ENCODE measurements at regions not wholly inside any gene's neighbourhood (a gene's known extent, or its start where the extent isn't known, plus 50 kb on each side); places are given as distances from the start of the nearest gene placed in this dataset.
A peak's percentile ranks its signal among the peaks of the same experiment; 100 is the strongest.

DNA sequence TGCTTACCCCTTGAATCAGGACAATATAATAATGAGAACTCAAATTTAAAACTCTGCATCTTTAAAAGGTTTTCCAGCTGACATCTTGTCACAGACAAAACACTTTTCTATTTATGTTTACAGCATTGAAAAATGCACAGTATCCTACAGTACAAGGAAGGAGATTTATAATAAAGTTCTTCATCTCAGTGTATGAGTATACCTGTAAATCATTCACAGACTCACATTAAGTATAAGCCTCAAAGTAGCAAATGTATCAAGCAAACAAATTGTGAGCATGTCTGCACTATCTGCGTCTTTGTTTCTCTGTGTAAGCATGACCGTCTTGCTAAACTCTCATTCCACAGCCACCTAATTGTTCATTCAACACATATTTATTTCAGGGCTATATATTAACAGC, 52.8 kb downstream of the PPP1R2C start:
- no peak for DNase-seq

- DNase-seq, result no peak
These were observed 57.8 kb downstream of the PPP1R2C start for GRCh38 chrX:42720209-42720608.

DNA sequence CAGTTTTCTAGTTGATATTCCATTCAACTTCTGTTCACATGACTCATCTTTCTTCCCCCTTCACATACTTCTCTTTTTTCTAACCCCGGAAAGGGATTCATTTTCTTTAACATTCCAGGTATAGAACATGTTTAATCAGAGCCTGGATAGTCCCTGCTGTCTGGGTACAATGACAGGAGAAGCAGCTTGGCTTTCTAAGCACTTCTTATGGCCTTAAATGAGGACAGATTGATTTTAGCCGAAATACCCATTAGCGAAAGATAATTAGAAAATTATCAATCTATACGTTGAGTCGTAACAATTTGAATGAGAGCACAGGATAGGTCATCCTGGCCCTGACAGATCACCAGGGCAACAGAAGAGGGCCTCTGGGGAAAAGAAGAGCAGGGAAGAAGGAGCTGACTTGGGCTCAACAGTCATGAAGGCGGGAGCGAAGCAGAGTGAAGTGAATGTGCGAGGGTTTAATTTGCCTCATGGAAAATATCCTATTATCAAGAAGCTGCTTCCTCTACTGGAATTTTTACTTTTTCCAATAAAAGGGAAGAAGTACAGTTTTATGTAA, 62.2 kb downstream of the PPP1R2C start:
- no peak for DNase-seq

GRCh38 chrX:42714981-42715700, 62.8 kb downstream of the PPP1R2C start:
- peak in 3 of 4 experiments; percentile 1 to 12 (median 9) for DNase-seq

DNA sequence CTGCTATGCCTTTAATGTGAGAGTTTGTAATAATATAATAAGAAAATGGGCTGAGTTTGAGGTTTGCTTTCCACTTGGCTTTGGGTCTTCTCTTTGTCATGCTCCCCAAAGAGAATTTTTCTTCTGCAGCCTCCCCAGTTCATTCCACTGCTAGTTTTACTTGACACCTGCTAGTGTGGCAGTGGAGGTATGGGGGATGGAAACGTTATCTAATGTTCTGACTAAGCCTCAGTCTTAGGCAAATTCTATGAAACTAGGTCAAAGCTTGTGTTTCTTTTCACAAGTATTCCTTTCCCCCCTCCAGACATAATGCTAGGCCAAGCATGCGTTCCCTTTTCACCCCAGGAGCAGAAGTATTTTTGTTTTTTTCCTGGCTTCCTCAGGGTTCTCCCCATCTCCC, 67.5 kb downstream of the PPP1R2C start:
- no peak for DNase-seq

- no peak for DNase-seq
These were observed 69.7 kb downstream of the PPP1R2C start for GRCh38 chrX:42708222-42708621.

DNA sequence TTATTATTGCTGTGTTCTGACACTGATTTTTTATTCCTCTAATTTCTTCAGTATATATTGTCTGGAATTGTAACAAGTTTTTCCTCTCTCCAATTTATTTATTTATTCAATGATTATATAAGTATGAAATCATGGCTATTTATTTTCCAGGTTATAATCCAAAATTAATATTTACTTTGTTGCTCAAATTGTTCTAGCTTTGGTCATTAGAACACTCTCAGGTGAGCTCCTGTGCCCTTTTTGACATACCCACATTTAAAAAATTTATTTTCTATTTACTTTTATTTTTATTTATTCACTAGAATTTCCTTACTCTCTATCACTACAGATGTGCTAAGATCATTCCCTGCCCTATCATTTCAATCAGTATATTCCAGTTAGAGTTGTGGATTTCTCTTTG, 70.2 kb downstream of the PPP1R2C start:
- DNase-seq, result no peak

DNA sequence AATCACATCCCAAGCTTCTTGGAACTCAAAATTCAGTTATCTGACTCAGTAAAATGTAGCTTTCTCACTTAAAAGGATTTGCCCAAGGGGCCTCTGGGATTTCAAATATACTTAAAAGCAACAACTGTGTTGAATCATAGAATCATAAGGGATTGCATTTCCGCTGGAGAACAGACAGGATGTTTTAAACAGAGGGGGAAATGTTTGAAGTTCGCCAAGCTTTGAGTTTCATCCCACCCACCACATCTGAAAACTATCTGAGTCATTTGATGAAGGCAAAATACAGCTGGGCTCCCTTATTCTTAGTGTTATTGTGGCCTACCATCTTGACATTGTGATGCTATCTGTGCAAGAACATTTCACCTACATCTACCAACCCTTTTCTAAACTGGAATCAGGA, 73.5 kb downstream of the PPP1R2C start:
- DNase-seq, result no peak

DNA sequence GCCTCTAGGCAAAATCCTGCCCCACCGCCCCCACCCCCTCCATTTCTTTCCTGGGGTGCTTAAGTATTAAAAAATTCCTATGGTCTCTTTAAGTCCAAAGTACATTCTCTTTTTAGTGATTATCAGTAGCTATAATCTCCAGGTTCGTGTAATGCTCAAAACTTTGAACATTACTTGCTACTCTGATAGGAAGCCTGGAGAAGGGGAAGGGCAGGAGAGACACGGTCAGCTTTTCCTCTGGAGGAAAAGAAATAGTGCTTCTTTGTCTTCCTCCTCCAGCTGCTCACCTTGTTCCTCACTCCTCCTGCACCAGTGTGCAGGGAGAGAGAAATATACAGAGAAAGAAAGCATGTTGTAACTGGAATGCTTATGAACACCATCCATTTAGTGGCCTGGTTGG, 80.4 kb downstream of the PPP1R2C start:
- no peak for DNase-seq

DNA sequence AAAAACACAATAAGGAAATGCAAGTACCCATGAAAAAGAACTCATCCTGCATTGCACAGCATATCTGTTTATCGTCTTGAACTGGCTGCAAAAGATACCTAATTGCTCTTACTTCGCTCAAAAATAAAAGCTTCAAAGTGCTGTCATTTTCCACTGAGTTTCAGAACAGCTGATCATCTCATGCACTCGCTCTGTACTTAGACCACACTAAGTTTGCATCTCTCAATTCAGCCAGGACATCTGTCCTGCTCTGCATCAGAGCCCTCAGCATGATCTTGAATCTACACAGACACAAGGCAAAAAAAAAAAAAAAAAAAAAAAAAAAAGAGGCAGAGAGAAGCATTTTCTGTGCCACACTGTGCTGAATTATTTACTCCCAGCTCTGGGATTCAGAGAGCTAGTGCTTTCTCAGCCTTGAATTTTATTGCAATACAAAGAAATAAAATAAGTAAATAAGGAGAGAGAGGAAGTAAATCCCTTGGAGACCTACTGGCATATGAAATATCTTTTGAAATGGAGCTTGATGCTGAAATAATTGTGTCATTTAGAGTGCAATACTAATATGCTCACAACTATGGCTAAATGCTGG, 81.3 kb downstream of the PPP1R2C start:
- no peak for DNase-seq

DNA sequence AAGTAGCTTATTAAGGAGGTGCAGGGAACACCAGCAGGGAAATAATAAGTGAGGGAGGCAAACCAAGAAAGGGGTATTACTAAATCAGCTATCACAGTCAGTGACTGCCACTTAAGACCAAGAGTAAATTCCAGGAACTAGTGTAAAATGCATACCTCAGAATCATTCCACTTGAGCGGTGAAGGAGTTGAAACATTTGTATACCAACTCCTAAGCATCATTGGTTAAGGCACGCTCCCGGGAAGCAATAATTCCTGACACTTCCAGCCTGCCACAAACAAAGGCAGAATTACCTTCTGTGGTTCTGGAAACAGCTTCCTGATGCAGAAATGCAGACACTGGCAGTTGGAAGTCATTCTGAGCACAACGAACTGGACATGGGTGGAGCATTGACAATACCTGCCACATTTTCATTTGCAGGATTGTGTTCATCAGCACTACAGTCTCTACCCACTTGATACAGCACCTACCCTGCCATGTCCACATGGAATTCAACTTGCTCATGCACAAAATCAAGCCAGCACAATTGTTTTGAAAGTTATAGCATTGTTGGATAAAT, 82.1 kb downstream of the PPP1R2C start:
- DNase-seq, result no peak

- DNase-seq, result no peak
These were observed 83.6 kb downstream of the PPP1R2C start for GRCh38 chrX:42694260-42694815.

DNA sequence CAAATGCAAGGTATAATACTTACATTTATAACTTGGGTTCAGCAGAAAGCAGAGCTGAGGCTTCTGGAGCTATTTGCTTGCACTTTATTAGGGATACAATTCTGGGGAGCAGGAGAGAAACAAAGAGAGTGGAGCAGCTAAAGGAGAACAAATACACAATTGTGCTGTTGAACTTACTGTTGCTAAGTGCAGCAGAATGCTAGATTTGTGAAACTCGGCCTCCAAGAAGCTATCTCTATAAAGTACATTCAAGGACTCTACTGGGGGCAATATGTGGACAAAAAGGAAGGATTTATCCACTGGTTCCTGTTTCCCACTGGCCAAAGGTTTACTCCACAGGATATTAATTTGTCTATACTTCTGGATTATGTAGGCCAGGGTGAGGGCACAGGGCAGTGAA, 86.8 kb downstream of the PPP1R2C start:
- no peak for DNase-seq

GRCh38 chrX:42686706-42687105, 91.3 kb downstream of the PPP1R2C start:
- no peak for DNase-seq

GRCh38 chrX:42686296-42686695, 91.7 kb downstream of the PPP1R2C start:
- no peak for DNase-seq

GRCh38 chrX:42684065-42684464, 93.9 kb downstream of the PPP1R2C start:
- no peak for DNase-seq

- DNase-seq, result no peak
These were observed 97.3 kb downstream of the PPP1R2C start for GRCh38 chrX:42680666-42681065.

DNA sequence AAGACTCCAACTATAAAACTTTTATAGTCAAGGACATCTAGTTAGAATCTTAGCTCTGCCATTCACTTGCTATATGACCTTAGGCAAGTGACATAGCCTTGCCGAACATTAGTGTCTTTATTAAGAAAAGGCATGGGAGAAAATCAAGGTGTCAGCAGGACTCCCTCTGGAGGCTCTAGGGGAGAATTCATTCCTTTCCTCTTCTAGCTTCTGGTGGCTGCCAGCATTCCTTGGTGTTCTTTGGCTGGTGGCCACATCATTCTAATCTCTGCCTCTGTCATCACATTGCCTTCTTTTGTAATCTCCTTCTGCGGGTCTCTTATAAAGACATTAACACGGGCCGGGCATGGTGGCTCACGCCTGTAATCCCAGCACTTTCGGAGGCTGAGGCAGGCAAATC, 99.8 kb downstream of the PPP1R2C start:
- DNase-seq, result no peak

DNA sequence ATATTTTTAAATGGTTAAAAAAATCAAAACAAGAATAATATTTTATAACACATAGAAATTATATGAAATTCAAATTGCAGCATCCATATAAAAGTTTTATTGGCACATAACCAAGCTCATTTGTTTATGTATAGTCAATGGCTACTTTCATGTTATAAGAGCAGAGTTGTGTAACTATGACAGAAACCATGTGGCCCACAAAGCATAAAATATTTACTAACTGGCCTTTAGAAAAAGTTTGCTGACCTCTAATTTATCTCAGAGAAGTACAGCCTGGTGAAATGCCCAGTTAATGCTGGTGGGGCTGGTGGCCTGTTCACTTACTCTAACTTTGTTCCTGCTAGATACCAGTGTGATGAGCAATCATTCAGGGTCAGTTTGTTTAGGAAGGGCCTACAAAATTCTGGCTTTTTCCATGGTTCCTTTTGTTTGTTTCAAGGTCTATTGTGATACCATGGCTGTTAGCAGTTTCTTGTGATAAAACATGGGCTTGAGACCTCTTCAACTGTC, 104.6 kb downstream of the PPP1R2C start:
- no peak for DNase-seq

- no peak for DNase-seq
These were observed 113.3 kb downstream of the PPP1R2C start for GRCh38 chrX:42664680-42665079.

DNA sequence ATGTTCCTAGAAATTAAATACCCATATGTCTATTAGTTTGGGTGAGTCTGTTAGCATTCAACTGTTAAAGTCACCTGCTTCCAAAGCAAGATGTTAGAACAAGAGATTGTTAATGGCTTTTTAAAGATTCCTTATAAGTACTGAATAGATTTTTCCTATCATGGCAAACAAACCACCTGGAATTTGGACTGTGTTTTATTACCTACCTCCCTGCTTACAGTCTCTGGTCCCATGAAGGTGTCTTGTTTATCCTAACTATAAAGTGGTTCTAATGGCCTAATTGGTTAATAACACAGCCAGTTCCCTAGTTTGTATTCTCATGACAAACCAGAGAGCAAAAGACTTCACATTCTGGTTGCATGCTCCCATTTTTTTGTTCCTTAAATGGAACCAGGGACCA, 149.5 kb downstream of the PPP1R2C start:
- DNase-seq, result no peak

- no peak for DNase-seq
These were observed 150.1 kb downstream of the PPP1R2C start for GRCh38 chrX:42627891-42628290.

DNA sequence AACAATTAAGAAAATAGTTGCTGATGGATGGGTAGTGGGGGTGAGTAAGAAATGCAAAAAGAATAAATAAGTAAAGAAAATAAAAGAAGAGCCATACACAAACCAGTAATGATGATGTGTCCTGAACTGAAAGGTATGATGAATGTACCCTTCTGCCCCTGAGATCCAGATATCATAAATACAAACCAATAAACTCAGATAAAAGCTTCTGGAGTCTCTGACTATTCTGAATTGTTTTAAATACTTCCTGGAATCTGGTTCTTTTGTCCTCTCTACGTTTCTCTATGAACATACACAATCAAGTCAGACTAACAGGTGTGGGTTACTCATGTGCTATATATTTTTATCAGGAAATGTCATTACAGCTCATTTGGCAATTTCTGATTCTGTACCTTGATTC, 153.4 kb downstream of the PPP1R2C start:
- no peak for DNase-seq

DNA sequence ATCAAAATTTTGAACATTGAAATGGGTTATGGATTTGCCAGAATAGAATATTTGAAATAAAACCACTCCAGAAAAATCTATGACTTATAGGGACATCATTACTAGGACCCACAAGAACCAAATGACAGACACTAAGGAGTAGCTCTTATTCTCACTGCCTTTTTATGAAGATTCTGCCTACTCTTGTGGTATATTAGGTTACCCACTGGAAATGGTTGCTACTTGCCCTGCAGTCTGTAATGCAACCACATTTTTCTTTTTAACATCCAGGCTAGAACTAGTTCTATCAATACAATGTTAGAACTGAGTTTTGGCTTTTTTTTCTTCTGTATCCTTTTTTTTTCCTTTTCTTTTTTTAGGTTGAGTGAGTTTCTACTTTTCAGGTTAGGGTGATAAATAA, 158.9 kb downstream of the PPP1R2C start:
- no peak for DNase-seq
